Tibial nerve (tissue), 3 donors: ENCODE measurements at regions not wholly inside any gene's neighbourhood (a gene's known extent, or its start where the extent isn't known, plus 50 kb on each side); places are given as distances from the start of the nearest gene placed in this dataset.
"Not testable (repeated sequence)": the region's sequence is repeated elsewhere in the genome, so short reads cannot be mapped to it uniquely, and the experiment has no call there.

Experiments
- CTCF ChIP-seq, 5 experiments: fragments of 200-600 bp in 3 of 5; fragments of 450-650 bp in 2 of 5; sonication (generic) in 3 of 5; IDR thresholded peaks; one replicate each; pipeline ENCODE4 v1.5.1; 2016 to 2019; ENCODE audit warnings: antibody characterized with exemption in 5 of 5, mild to moderate bottlenecking in 3 of 5, moderate library complexity in 2 of 5
- POLR2A ChIP-seq, 2 donors: fragments of 450-650 bp; IDR thresholded peaks; one replicate each; pipeline ENCODE4 v1.6.1; 2017; ENCODE audit warnings: antibody characterized with exemption in 2 of 2, mild to moderate bottlenecking in 2 of 2, moderate library complexity in 2 of 2

GRCh38 chr12:131294716-131295115 lies 341.0 kb downstream of the ADGRD1 start:
- TF ChIP-seq POLR2A, CTCF (IDR thresholded peaks at IDR 0.05): not testable (repeated sequence)
